GM23338 (cell line): ENCODE measurements at regions not wholly inside any gene's neighbourhood (a gene's known extent, or its start where the extent isn't known, plus 50 kb on each side); places are given as distances from the start of the nearest gene placed in this dataset.

Experiments
- CTCF ChIP-seq, 2 experiments: fragments of 200-600 bp in 1 of 2; sonication (generic) in 1 of 2; conservative IDR thresholded peaks; 2 replicates each; pipeline versions ENCODE4 v1.5.1 to v1.6.1; 2016 to 2017; ENCODE audit warnings: antibody characterized with exemption in 2 of 2, low read depth in 2 of 2, mild to moderate bottlenecking in 2 of 2, moderate library complexity in 1 of 2
- ETS1 ChIP-seq: IDR thresholded peaks from 2 replicates; pipeline ENCODE4 v1.6.1; 2016; ENCODE audit warnings: antibody characterized with exemption
- EZH2 ChIP-seq: fragments of 200-600 bp; sonication (generic); IDR thresholded peaks from one replicate; pipeline ENCODE4 v1.8.0; 2017; ENCODE audit warnings: antibody characterized with exemption, mild to moderate bottlenecking, low read depth; ENCODE audit not compliant: unreplicated experiment
- EZH2phosphoT487 ChIP-seq: fragments of 200-600 bp; sonication (generic); IDR thresholded peaks from one replicate; pipeline ENCODE4 v1.8.1; 2018; ENCODE audit warnings: antibody characterized with exemption; ENCODE audit not compliant: unreplicated experiment
- POLR2AphosphoS5 ChIP-seq: IDR thresholded peaks from 2 replicates; pipeline ENCODE4 v1.6.1; 2016; ENCODE audit warnings: antibody characterized with exemption, low read depth

- TF ChIP-seq EZH2 (no peak), CTCF (conservative IDR thresholded peaks at IDR 0.05; ENCODE audit: low read depth in 2 of 2) (no peak), POLR2AphosphoS5 (no peak), EZH2phosphoT487 (no peak), ETS1 (no peak)
Measured at GRCh38 chr1:87804128-87804527, 475.4 kb downstream of the LMO4 start.
